Esophagus muscularis mucosa (tissue), 4 donors: ENCODE measurements at regions not wholly inside any gene's neighbourhood (a gene's known extent, or its start where the extent isn't known, plus 50 kb on each side); places are given as distances from the start of the nearest gene placed in this dataset.
A peak's percentile ranks its signal among the peaks of the same experiment; 100 is the strongest.

Source experiments
- DNase-seq: peaks from one replicate; pipeline ENCODE4 v3.0.0-alpha.2; 2017; ENCODE audit errors: extremely low spot score
- H3K27ac ChIP-seq, 4 donors: fragments of 200-600 bp; sonication (generic); replicated peaks in 1 of 4; 1 replicate in 3 of 4; 2 replicates in 1 of 4; pipeline ENCODE4 v1.5.1; 2016 to 2019; ENCODE audit warnings: mild to moderate bottlenecking in 1 of 4
- H3K27me3 ChIP-seq, 4 donors: fragments of 200-600 bp; sonication (generic); one replicate each; pipeline versions ENCODE4 v1.5.1 to v1.6.0; 2016 to 2019
- H3K36me3 ChIP-seq, 4 donors: fragments of 200-600 bp; sonication (generic); one replicate each; pipeline ENCODE4 v1.5.1; 2016 to 2019
- H3K4me1 ChIP-seq, 4 donors: fragments of 200-600 bp; sonication (generic); one replicate each; pipeline ENCODE4 v1.5.1; 2016 to 2019
- H3K4me3 ChIP-seq, 4 donors: fragments of 200-600 bp; sonication (generic); 1 replicate in 2 of 4; 2 replicates in 2 of 4; pipeline ENCODE4 v1.5.1; 2016 to 2019; ENCODE audit warnings: mild to moderate bottlenecking in 4 of 4, moderate library complexity in 1 of 4
- H3K9me3 ChIP-seq, 4 donors: fragments of 200-600 bp; sonication (generic); 1 replicate in 3 of 4; 2 replicates in 1 of 4; pipeline ENCODE4 v1.5.1; 2016 to 2019
- EP300 ChIP-seq: sonication (generic); formaldehyde crosslinking; IDR thresholded peaks from one replicate; pipeline ENCODE4 v1.6.1; 2017; ENCODE audit warnings: antibody characterized with exemption
- POLR2A ChIP-seq: fragments of 450-650 bp; IDR thresholded peaks from one replicate; pipeline ENCODE4 v1.6.1; 2017; ENCODE audit warnings: antibody characterized with exemption, moderate library complexity, mild to moderate bottlenecking, low read depth
- POLR2AphosphoS5 ChIP-seq, 2 donors: sonication (generic); formaldehyde crosslinking; IDR thresholded peaks; one replicate each; pipeline ENCODE4 v1.6.1; 2017; ENCODE audit warnings: antibody characterized with exemption in 2 of 2
- WGBS: methylation state at CpG from one replicate; pipeline ENCODE4 v1.1.5; 2018; 5-methylcytosine and 5-hydroxymethylcytosine counted together
- intact Hi-C: fragments of 100-400 bp; cut with DNase I; formaldehyde crosslinking; loops from one replicate; pipeline ENCODE4 v1.15.1; 2023
- TF ChIP-seq, protein P1 (sequence below), 3 experiments: fragments of 200-600 bp in 2 of 3; fragments of 450-650 bp in 1 of 3; sonication (generic) in 2 of 3; IDR thresholded peaks; one replicate each; pipeline ENCODE4 v1.5.1; 2017 to 2019; ENCODE audit warnings: antibody characterized with exemption in 3 of 3, mild to moderate bottlenecking in 2 of 3, moderate library complexity in 1 of 3

DNA sequence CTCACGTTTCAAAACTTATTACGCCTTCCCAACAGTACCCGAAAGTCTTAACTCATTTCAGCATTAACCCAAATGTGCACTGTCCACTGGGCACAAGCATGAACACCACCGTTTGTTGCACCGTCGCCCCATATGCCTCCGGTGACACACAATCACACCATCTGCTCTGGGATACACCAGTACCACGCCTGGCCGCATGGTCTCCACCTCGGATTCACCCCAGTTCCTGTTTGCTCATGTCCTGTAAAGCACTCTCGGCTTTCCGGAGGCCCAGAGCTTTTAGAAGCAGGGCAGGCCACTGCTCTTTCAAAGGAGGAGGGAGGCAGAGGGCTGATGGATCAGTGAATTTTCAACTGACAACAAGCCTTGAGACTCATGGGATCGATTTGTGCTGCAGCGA lies 1570.0 kb upstream of the DEFB115 start:
- Histone ChIP-seq H3K4me1 (peaks cover 0 to 4% (median 0%) of the 10 kb centered on the region in 4 donors), H3K27me3 (no peaks in the 10 kb centered on the region), H3K9me3 (no peaks in the 10 kb centered on the region), H3K36me3 (no peaks in the 10 kb centered on the region), H3K27ac (no peak overlapping the region), H3K4me3 (no peak overlapping the region)
- TF ChIP-seq, protein P1, sequence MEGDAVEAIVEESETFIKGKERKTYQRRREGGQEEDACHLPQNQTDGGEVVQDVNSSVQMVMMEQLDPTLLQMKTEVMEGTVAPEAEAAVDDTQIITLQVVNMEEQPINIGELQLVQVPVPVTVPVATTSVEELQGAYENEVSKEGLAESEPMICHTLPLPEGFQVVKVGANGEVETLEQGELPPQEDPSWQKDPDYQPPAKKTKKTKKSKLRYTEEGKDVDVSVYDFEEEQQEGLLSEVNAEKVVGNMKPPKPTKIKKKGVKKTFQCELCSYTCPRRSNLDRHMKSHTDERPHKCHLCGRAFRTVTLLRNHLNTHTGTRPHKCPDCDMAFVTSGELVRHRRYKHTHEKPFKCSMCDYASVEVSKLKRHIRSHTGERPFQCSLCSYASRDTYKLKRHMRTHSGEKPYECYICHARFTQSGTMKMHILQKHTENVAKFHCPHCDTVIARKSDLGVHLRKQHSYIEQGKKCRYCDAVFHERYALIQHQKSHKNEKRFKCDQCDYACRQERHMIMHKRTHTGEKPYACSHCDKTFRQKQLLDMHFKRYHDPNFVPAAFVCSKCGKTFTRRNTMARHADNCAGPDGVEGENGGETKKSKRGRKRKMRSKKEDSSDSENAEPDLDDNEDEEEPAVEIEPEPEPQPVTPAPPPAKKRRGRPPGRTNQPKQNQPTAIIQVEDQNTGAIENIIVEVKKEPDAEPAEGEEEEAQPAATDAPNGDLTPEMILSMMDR (IDR thresholded peaks at IDR 0.05), result no peak
- TF ChIP-seq POLR2A, result no peak
- no peak for TF ChIP-seq POLR2AphosphoS5 (IDR thresholded peaks at IDR 0.05)
- TF ChIP-seq EP300, result no peak
- 84% methylated on average over 12 of the region's 14 CpGs for WGBS
- intact Hi-C loops, result no loop called here
- no peak for DNase-seq

DNA sequence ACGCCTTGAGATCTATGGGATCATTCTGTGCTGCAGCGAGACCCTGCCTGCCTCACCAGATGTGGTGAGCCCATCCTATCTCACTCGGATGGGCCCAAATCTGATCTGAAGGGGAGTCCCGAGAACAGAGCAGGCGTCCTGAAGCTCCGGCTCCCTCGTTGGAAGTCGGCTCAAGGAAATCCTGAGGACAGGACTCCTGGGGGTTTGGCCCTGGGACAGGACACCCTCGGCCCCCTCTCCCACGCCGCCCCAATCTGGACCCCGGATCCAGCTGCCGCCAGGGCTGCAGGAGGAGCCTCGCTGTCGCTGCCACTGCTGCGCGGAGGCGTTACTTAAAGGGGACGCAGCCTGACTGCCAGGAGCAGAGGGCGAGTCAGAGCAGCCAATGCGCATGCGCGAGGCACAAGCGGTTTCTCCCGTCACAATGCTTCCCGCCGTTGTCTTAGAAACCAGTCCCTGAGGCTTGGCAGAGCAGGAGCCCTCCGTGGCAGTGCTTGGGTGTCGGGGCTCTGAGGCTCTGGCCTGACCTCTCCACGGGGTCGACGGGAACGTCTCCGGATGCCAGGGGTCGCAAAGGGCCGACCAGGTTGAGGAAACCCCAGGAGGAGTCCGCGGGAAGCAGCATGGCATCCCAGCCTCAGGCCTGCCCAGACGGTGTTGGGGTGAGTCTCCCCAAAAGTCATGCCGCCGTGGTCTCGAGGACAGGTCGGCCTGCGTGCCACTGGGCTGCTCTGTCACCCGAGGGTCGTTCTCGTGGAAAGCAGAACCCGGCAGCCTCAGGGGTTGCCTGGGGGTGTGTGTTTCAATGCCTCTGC lies 1567.8 kb upstream of the DEFB115 start:
- DNase-seq, result no peak
- Histone ChIP-seq H3K9me3 (no peaks in the 10 kb centered on the region), H3K27ac (no peak overlapping the region), H3K36me3 (no peaks in the 10 kb centered on the region), H3K4me1 (peaks cover 0 to 4% (median 0%) of the 10 kb centered on the region in 4 donors), H3K4me3 (peak overlapping the region in 1 of 4 donors; percentile 35), H3K27me3 (no peaks in the 10 kb centered on the region)
- WGBS, result 77% methylated on average over 19 of the region's 48 CpGs
- intact Hi-C loops, result no loop called here
- TF ChIP-seq POLR2AphosphoS5 (IDR thresholded peaks at IDR 0.05) (no peak), EP300 (no peak), POLR2A (no peak)
- TF ChIP-seq, protein P1 (IDR thresholded peaks at IDR 0.05), result no peak

DNA sequence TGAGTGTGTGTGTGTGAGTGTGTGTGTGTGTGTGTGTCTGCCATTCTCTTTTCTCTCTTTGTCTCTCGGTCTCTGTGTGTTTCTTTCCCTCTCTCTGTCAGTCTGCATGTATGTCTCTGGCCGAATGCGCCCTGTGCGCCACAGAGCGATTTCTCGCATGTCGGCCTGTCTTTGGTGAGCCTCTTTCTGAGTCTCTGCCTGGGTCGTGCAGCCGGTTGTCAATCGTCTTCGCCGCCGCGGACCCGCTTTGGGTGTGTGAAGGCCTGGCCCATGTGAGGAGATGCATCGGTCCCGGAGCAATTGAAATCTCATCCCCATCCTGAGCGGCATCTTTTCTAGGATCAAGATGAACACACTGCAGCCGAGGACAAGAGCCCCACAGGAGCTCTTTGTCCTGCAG lies 1567.2 kb upstream of the DEFB115 start:
- intact Hi-C loops, result no loop called here
- Histone ChIP-seq H3K36me3 (no peaks in the 10 kb centered on the region), H3K4me3 (no peak overlapping the region), H3K27ac (no peak overlapping the region), H3K9me3 (no peaks in the 10 kb centered on the region), H3K27me3 (no peaks in the 10 kb centered on the region), H3K4me1 (peaks cover 0 to 4% (median 0%) of the 10 kb centered on the region in 4 donors)
- DNase-seq, result no peak
- TF ChIP-seq, protein P1 (IDR thresholded peaks at IDR 0.05), result no peak
- TF ChIP-seq POLR2AphosphoS5 (IDR thresholded peaks at IDR 0.05) (no peak), EP300 (no peak), POLR2A (no peak)
- WGBS, result 95% methylated on average over 15 of the region's 19 CpGs

DNA sequence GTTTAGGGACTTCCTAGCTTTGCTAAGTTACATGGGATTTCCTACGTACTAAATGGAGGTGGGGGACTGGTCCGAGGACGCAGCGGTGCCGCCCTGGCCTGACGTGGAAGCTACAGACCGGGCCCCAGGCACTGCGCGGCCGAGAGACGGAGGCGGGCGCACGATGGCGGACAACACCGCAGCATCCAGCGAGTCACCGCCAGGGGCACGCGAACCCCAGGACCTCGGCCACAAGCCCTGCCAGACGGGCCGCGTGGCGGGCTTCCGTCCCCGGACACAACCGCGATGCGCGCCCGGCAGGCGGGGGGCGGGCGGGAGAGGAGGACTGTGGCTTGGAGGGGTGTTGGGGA lies 1516.9 kb upstream of the DEFB115 start:
- no peak overlapping the region for H3K4me3 ChIP-seq
- no peak overlapping the region for H3K27ac ChIP-seq
- peaks cover 0 to 50% (median 37%) of the 10 kb centered on the region in 4 donors for H3K9me3 ChIP-seq
- H3K4me1 ChIP-seq, result no peaks in the 10 kb centered on the region
- H3K27me3 ChIP-seq, result peaks cover 0 to 45% (median 0%) of the 10 kb centered on the region in 4 donors
- intact Hi-C loops, result no loop called here
- 53% methylated on average over 7 of the region's 35 CpGs for WGBS
- DNase-seq, result no peak
- TF ChIP-seq POLR2AphosphoS5 (IDR thresholded peaks at IDR 0.05) (no peak), EP300 (no peak), POLR2A (no peak)
- TF ChIP-seq, protein P1 (IDR thresholded peaks at IDR 0.05), result no peak
- H3K36me3 ChIP-seq, result no peaks in the 10 kb centered on the region
